NCI-H69 (cell line): ENCODE measurements at regions not wholly inside any gene's neighbourhood (a gene's known extent, or its start where the extent isn't known, plus 50 kb on each side); places are given as distances from the start of the nearest gene placed in this dataset.

ENCODE experiments used
- DNase-seq: peaks from one replicate; lab custom pipeline; 2025; lab: John Stamatoyannopoulos, UW

GRCh38 chr1:87508247-87508787 lies 179.6 kb downstream of the LMO4 start:
- DNase-seq, result peak; percentile 21

GRCh38 chr1:87510540-87510939 lies 181.9 kb downstream of the LMO4 start:
- no peak for DNase-seq

- no peak for DNase-seq
Measured at GRCh38 chr1:87511449-87511848, 182.8 kb downstream of the LMO4 start.

DNA sequence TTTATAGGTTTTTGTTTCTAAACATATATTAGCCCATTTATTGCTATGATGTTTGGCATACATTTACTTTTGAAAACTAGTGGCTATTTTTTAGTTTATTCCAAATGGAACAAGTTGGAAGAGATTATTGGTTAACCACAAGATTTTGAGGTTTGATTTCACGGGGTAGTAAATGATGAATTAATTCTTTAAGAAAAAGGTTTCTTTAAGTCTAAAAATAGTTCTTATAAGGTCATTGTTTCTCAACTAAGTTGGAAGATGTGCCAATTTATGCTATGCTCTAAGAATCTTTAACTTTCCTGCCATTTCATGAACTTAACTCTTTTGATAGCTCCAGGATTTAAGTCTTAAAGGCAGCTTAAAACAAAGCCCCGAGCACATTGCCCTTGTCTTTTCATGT lies 183.8 kb downstream of the LMO4 start:
- no peak for DNase-seq

DNA sequence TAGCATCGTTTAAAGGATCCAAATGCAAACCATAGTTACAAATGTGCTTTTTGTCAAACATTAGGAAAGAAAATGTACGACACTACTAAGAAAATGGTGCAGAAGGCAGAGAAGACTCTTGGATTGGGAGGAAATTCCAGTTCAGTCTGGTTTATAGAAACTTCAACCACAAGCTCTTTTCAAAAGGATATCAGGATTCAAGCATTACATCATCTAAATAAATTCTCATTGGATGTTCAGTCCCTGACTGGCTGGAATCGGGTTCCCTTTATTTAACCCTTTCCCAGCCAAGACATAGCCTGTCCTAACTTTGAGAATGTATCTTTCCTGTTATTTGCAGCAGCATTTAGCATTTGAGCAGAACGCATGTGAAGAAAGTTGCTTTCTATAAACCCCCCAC lies 184.6 kb downstream of the LMO4 start:
- DNase-seq, result peak; percentile 8

GRCh38 chr1:87513966-87514660 lies 185.4 kb downstream of the LMO4 start:
- no peak for DNase-seq

- DNase-seq, result no peak
Measured at GRCh38 chr1:87515781-87516180, 187.1 kb downstream of the LMO4 start.

- peak; percentile 13 for DNase-seq
Measured at GRCh38 chr1:87518794-87519193, 190.1 kb downstream of the LMO4 start.

GRCh38 chr1:87521452-87521851 lies 192.8 kb downstream of the LMO4 start:
- no peak for DNase-seq

DNA sequence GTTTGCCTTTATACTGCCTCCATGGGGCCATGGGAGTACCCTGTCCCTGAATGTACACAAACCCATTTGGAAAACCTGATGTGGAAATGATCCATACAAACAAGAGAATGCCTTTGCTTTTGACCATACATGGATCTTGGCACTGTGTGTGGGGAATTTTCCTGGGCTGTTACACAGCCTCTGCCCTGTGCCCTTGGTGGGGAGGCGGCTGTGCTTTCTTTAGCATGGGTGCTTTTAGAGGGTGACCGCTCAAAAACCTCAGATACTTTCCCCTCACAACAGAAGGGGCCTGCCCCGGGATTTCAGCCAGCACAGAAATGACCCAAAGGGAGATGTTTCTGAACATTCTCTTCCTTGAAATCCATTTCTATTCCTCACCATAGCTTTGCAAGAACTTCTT lies 194.8 kb downstream of the LMO4 start:
- no peak for DNase-seq

GRCh38 chr1:87524021-87524754 lies 195.5 kb downstream of the LMO4 start:
- DNase-seq, result peak; percentile 9

GRCh38 chr1:87528754-87529517 lies 200.3 kb downstream of the LMO4 start:
- DNase-seq, result no peak

GRCh38 chr1:87530042-87530807 lies 201.5 kb downstream of the LMO4 start:
- DNase-seq, result no peak

DNA sequence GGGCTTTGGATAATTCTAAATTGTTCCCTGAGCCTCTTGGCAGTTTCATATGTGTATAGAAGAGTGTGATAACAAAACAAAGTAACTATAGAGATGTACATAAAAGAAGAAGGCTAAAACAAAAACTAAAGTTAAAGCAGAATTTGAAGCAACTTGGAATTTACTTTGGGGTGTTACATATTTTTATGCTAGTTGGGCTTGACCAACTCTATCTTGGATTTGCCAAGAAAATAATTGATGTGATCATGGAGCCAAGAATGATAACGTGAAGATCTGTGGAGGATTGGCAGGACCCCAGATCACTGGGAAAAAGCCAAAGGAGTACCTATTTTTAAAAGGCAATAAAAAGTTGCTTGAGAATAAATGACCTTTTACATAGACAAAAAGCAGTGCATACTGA lies 206.9 kb downstream of the LMO4 start:
- no peak for DNase-seq

DNA sequence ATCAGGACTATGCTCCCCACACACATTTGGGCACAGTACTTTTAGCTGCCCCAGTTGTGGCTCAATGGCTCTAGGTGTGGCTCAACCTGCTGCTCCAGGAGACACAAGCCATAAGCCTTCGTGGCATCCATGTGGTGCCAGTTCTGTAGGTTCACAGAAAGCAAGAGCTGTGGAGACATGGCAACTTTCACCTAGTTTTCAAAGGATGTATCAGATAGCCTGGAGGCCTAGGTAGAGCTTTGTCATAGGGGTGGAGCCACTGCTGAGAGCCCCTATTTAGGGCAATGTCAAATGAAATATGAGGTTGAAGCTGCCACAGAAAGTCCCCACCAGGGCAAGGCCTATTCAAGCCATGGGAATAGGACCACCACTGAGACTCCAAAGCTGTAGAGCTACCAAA lies 210.5 kb downstream of the LMO4 start:
- DNase-seq, result no peak

GRCh38 chr1:87542697-87543096 lies 214.0 kb downstream of the LMO4 start:
- DNase-seq, result no peak

GRCh38 chr1:87549738-87550137 lies 221.1 kb downstream of the LMO4 start:
- no peak for DNase-seq

- no peak for DNase-seq
Measured at GRCh38 chr1:87553511-87553910, 224.8 kb downstream of the LMO4 start.

- DNase-seq, result no peak
Measured at GRCh38 chr1:87555366-87555765, 226.7 kb downstream of the LMO4 start.

DNA sequence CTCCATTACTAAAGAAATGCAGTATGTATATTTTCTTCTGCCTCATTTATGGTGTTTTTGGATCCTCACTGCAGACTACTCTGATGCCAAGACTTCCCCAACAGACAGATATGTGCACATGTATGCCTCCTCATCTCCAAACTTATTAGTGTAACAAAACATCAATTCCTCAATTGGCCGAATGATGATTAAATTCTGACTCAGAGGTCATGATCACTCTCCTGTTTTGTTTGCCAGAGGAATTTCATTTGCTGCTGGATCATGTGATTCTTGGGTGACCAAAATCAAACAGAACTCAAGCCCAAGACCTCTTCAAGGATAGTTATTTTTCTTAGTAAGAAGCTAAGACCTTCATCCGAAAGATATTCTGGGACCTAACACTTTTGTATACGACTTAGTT lies 227.6 kb downstream of the LMO4 start:
- DNase-seq, result no peak

- no peak for DNase-seq
Measured at GRCh38 chr1:87558921-87559320, 230.2 kb downstream of the LMO4 start.

DNA sequence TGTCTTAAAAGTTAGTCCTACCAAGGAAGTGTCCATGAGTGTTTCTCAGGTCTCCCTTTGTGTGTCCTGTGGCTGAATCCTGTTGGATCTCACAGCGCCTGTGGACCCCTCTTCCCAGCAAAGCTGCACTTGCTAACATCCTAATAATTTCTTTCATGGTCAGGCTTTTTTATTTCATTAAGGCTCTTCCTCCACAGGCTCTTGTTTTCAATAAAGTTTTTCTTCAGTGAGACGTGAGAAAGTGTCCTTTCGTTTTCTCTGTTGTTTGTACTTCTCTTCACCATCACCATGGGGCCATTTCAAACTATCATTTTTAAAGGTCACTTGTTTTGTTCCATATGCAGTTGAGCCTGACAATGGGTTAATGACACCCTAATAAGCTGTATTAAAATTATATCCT lies 231.5 kb downstream of the LMO4 start:
- DNase-seq, result peak; percentile 53
